Endothelial cell (in vitro differentiated cells): ENCODE measurements at regions not wholly inside any gene's neighbourhood (a gene's known extent, or its start where the extent isn't known, plus 50 kb on each side); places are given as distances from the start of the nearest gene placed in this dataset.

Experiments used
- DNase-seq: peaks from one replicate; pipeline ENCODE4 v3.0.0; 2021; ENCODE audit warnings: low spot score
- H3K27ac Mint-ChIP-seq: one replicate; pipeline ENCODE4 v1.8.0; 2021; ENCODE audit warnings: mixed read lengths, inconsistent platforms; ENCODE audit not compliant: unreplicated experiment
- H3K27me3 Mint-ChIP-seq: one replicate; pipeline ENCODE4 v1.8.0; 2021; ENCODE audit warnings: mild to moderate bottlenecking, moderate library complexity, mixed read lengths, inconsistent platforms; ENCODE audit not compliant: unreplicated experiment
- H3K36me3 Mint-ChIP-seq: one replicate; pipeline ENCODE4 v1.8.0; 2021; ENCODE audit warnings: mild to moderate bottlenecking, low read depth, mixed read lengths, inconsistent platforms; ENCODE audit not compliant: unreplicated experiment
- H3K4me1 Mint-ChIP-seq: one replicate; pipeline ENCODE4 v1.8.0; 2021; ENCODE audit warnings: mild to moderate bottlenecking, mixed read lengths, inconsistent platforms; ENCODE audit not compliant: unreplicated experiment
- H3K4me3 Mint-ChIP-seq: one replicate; pipeline ENCODE4 v1.8.0; 2021; ENCODE audit warnings: mild to moderate bottlenecking, mixed read lengths, inconsistent platforms; ENCODE audit not compliant: unreplicated experiment
- H3K9me3 Mint-ChIP-seq: one replicate; pipeline ENCODE4 v1.8.0; 2021; ENCODE audit warnings: mixed read lengths, inconsistent platforms; ENCODE audit not compliant: unreplicated experiment
- CTCF ChIP-seq: fragments of 200-600 bp; sonication (generic); IDR thresholded peaks from one replicate; pipeline ENCODE4 v1.5.0; 2021; ENCODE audit warnings: antibody characterized with exemption; ENCODE audit not compliant: unreplicated experiment

GRCh38 chr12:107590413-107590812, 95.2 kb upstream of the PWP1 start:
- Mint-ChIP-seq H3K4me3 (no peak overlapping the region), H3K27me3 (peaks cover 10% of the 10 kb centered on the region), H3K27ac (no peak overlapping the region), H3K36me3 (no peaks in the 10 kb centered on the region), H3K9me3 (peaks cover 6% of the 10 kb centered on the region), H3K4me1 (no peaks in the 10 kb centered on the region)
- DNase-seq: no peak
- TF ChIP-seq CTCF: no peak

- no peak for DNase-seq
- TF ChIP-seq CTCF: no peak
- Mint-ChIP-seq H3K36me3 (no peaks in the 10 kb centered on the region), H3K27me3 (peaks cover 8% of the 10 kb centered on the region), H3K9me3 (peaks cover 6% of the 10 kb centered on the region), H3K4me1 (no peaks in the 10 kb centered on the region), H3K4me3 (no peak overlapping the region), H3K27ac (no peak overlapping the region)
Measured at GRCh38 chr12:107590814-107591375, 94.7 kb upstream of the PWP1 start.

- H3K4me1 Mint-ChIP-seq: no peaks in the 10 kb centered on the region
- no peak overlapping the region for H3K4me3 Mint-ChIP-seq
- peaks cover 2% of the 10 kb centered on the region for H3K27me3 Mint-ChIP-seq
- H3K27ac Mint-ChIP-seq: no peak overlapping the region
- peaks cover 3% of the 10 kb centered on the region for H3K36me3 Mint-ChIP-seq
- TF ChIP-seq CTCF: no peak
- H3K9me3 Mint-ChIP-seq: no peaks in the 10 kb centered on the region
- DNase-seq: no peak
Measured at GRCh38 chr12:107593713-107594381, 91.8 kb upstream of the PWP1 start.

GRCh38 chr12:107594995-107595394, 90.6 kb upstream of the PWP1 start:
- no peak for DNase-seq
- no peak for TF ChIP-seq CTCF
- H3K27ac Mint-ChIP-seq: no peak overlapping the region

GRCh38 chr12:107597695-107598410, 87.7 kb upstream of the PWP1 start:
- no peaks in the 10 kb centered on the region for H3K27me3 Mint-ChIP-seq

More at GRCh38 chr12:107594995-107595394, 90.6 kb upstream of the PWP1 start:
- H3K9me3 Mint-ChIP-seq: no peaks in the 10 kb centered on the region
- no peaks in the 10 kb centered on the region for H3K4me1 Mint-ChIP-seq
- H3K27me3 Mint-ChIP-seq: no peaks in the 10 kb centered on the region
- no peak overlapping the region for H3K4me3 Mint-ChIP-seq
- peaks cover 3% of the 10 kb centered on the region for H3K36me3 Mint-ChIP-seq

More at GRCh38 chr12:107597695-107598410, 87.7 kb upstream of the PWP1 start:
- Mint-ChIP-seq H3K9me3 (no peaks in the 10 kb centered on the region), H3K36me3 (peaks cover 3% of the 10 kb centered on the region), H3K27ac (no peak overlapping the region), H3K4me3 (no peak overlapping the region), H3K4me1 (no peaks in the 10 kb centered on the region)
- no peak for DNase-seq
- no peak for TF ChIP-seq CTCF
